ENCODE measurements at regions not wholly inside any gene's neighbourhood (a gene's known extent, or its start where the extent isn't known, plus 50 kb on each side); places are given as distances from the start of the nearest gene placed in this dataset.

DNA sequence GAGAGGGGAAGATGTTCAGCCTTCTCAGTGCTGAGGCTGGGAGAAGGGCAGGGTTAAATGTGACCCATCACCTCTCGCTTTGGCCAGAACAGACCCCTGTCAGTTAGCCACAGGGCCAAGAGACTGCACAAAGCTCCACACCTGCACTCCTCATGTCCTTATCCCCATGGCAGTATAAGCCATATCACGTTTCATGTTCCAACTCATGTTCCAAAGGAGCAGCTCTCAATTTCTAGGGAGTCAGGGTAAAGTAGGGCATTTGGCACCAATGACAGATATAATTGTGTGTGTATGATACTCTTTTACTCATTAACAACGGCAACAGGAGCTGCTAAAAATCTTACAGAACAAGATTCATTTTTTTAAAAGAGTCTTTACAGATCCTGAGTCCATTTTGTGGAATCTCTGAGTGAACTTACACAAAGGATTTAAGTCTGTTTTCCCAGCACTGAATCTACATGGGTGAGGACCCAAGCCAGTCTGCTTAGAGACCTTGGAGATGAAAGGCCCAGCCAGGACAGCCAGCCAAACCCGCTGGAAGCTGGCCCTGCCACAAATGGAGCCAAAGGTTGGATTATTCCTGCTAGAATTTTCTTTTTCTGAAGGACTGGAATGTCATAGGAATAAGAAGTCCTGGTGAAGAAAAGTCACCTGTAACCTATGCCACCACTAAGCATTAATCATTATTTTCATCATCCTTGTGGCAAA is 129.1 kb upstream of the SMAD1 start:
- no peak for DNase-seq (ENCODE audit: low read depth, low spot score)
- in situ Hi-C loops (cut with HindIII; ENCODE audit: low pct_unique_long_range_greater_than_20kb, low sequenced_read_pairs) = no loop called here

DNA sequence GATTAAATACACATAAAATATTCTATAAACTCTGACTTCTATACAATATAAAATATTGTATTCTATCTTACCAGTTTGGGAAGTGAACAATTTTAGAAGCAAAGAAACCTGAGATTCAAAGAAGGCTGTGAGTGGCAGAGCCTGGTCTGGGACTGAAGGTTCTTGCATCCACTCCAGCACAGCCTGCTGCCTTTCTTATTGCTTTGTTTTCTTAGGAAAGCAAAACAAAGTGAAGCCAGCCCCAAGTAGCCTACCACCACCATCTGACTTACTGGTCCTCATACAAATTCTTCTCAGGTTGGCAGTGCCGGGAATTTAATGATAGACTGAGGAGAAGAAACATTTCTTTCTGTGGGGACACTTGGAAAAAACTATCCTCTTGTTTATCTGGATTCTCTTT is 129.7 kb upstream of the SMAD1 start:
- no peak for DNase-seq (ENCODE audit: low read depth, low spot score)
- in situ Hi-C loops (cut with HindIII; ENCODE audit: low pct_unique_long_range_greater_than_20kb, low sequenced_read_pairs) = no loop called here

DNA sequence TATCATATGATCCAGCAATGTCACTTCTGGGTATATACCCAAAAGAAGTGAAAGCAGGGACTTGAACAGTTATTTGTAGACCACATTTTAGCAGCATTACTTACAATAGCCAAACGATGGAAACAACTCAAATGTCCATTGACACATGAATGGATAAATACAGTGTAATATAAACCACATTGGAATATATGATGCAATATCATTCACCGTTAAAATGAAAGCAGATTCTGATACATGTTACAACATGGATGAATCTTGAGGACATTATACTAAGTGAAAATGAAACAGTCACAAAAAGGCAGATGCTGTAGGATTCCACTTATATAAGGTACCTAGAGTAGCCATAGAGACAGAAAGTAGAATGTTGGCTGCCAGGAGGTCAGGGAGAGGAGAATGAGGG is 130.5 kb upstream of the SMAD1 start:
- DNase-seq (ENCODE audit: low read depth, low spot score) = no peak
- in situ Hi-C loops (cut with HindIII; ENCODE audit: low pct_unique_long_range_greater_than_20kb, low sequenced_read_pairs) = no loop called here

DNA sequence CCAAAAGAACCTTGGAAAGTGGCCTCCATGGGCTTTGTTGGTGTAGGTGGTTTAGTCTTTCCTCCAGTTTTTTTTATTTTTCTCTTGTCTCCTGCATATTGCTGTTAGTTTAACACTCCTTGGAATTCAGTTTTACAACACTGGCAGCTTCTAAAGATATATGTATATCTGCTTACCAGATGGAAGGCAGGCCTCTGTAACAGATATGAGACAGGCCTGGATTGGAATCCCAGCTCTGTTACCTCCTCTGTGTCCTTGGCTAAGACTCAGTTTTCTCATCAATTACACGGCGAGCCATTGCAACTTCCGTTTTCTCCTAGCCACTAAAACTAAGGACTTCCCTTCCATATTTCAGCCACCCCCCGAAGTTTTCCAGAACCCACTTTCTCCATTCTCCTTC is 133.4 kb upstream of the SMAD1 start:
- in situ Hi-C loops (cut with HindIII; ENCODE audit: low pct_unique_long_range_greater_than_20kb, low sequenced_read_pairs) = no loop called here
- no peak for DNase-seq (ENCODE audit: low read depth, low spot score)

DNA sequence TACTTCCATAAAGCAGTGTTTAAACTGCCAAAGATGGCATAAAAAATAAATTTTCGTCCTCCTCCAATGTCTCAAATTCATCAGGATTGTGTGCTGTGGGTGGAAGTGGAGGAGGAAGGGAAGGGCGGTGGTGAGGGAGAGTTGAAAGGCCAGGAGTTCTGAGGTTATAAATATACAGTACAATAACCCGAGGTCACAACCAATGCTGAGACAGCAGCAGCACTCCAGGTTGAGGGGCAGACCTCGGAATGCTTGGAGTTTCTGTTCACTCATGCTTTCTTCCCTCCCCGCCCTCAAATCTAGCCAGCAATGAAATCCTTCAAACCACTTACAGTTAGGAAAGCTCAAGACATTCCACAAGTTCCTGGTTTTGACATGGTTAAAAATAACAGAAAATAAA is 134.0 kb upstream of the SMAD1 start:
- no peak for DNase-seq (ENCODE audit: low read depth, low spot score)
- in situ Hi-C loops (cut with HindIII; ENCODE audit: low pct_unique_long_range_greater_than_20kb, low sequenced_read_pairs) = no loop called here

DNA sequence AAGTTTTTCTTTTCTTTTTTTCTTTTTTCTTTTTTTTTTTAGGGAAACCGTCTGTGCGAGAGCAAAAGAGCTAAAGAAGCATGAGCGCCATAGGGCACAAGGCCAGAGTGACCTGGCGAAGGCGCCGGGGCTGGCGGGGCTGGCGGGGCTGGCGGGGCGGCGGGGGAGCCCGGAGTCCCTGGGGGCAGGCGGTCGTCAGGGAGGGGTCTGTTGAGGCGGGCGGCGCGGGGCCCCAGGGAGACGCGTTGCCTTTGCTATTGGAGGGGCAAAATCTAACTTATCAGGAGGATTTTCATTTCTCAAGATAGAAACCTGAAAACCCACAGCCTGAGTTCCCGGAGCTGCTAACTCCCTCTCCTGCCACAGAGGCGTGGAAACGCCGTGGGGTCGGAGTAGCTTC is 135.6 kb upstream of the SMAD1 start:
- in situ Hi-C loops (cut with HindIII; ENCODE audit: low pct_unique_long_range_greater_than_20kb, low sequenced_read_pairs) = no loop called here
- no peak for DNase-seq (ENCODE audit: low read depth, low spot score)

DNA sequence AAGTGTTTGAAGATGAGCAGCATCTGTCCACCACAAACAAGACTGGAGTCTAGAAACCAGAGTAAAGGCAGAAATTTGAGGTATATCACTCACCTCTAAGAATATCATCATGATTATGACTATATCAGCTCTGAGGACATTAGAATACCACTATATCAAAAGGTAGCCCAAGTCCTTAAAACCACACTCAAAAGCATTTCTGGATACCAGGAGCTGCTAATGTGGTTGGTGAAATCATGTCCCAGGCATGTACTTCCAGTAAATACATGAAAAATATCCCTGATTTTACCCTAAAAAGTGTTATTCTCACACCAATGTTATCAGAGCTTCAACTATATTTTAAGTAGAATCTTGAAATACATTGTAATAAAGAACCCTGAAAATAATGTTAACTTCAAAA is 136.3 kb upstream of the SMAD1 start:
- DNase-seq (ENCODE audit: low read depth, low spot score) = no peak
- in situ Hi-C loops (cut with HindIII; ENCODE audit: low pct_unique_long_range_greater_than_20kb, low sequenced_read_pairs) = no loop called here

DNA sequence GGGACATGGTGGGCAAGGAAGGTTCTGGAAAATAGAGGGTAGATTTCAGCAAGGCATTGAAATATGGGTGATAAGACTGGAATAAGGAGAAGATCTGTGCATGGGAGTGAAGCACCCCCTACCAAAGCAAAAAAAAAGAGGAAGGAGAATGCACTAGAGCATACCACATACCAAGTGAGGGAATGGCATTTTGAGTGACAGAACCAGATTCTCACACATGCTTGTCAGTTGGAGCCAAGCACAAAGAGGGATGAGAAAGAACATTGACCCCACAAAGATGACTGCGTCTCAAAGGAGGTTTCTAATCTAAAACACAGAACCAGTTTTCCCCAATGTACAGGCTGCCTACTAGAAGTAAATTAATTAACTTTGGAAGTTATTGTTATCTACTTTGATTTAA is 140.3 kb upstream of the SMAD1 start:
- in situ Hi-C loops (cut with HindIII; ENCODE audit: low pct_unique_long_range_greater_than_20kb, low sequenced_read_pairs) = no loop called here
- no peak for DNase-seq (ENCODE audit: low read depth, low spot score)

DNA sequence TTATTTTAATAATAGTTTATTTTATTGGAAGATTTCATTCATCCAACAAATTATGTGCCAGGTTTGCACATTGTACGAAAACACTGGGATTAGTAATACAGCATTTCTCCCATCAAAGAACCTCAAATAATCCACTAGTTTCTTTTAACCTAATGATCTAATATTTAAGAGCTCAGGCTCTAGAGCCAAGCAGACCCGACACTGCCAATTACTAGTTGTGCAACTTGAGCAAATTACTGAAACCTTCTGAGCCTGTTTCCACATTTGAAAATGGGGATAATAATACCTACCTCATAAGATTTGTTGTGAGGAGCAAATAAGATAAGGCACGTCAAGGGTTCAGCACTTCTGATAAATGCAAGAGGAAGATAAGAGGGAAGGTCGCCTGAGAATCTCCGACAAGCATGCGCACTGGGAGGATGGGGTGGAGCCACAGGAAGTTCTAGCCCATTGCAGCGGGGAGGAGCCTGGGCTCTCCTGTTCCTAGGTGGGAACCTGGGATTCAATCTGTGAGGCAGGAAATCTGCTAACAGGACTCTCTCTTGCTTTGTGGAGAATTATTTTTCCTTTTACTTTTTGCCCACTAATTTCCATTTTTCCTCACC is 141.5 kb upstream of the SMAD1 start:
- peak; percentile 8 for DNase-seq (ENCODE audit: low read depth, low spot score)
- in situ Hi-C loops (cut with HindIII; ENCODE audit: low pct_unique_long_range_greater_than_20kb, low sequenced_read_pairs) = no loop called here

DNA sequence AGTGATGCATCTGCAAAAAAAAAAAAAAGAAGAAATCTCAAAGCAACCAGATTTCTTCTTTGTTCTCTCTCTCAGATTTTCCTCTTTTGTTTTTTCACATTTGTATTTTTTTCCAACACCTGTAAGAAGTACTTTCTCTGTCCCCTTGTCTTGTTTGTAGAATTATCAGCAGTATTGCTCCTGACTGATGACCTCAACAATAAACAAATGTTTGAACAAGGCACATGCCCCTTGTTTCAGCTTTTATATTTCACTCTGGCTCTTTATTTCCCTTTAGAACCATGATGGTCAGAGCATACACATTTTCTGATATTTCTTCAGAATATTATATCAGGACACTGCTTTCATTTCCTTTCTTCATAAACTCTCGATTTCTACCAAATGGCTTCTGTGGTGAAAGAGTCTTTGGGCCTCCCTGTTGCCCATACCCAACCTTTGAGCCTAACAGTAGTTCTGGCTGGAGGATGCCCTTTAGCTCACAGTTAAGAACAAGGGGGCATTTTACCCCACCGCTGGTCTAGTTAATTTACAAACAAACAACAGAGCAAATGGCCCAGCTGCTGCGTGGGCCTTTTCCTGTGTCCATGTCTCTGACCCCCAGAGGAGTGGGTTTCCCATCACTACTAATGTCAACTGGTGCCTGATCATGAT is 142.5 kb upstream of the SMAD1 start:
- in situ Hi-C loops (cut with HindIII; ENCODE audit: low pct_unique_long_range_greater_than_20kb, low sequenced_read_pairs) = no loop called here
- DNase-seq (ENCODE audit: low read depth, low spot score) = no peak

DNA sequence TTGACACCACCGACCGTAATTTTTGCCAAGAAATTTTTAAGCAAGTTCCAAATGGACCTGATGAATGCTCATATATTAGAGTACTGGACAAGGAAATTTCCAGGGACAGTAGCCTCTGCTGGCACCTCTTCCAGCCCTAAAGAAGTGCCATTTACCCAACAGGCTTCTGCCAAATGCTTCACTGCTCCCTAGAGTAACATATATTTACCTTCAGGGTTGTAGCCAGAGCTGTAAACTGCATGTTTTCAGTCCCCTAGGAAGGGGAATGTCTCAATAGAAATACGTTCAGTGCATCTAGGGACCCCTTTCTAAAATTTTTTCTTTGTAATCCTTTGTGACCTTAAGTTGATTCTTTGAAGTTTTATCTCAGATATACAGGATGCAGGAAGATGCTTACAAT is 143.1 kb upstream of the SMAD1 start:
- no peak for DNase-seq (ENCODE audit: low read depth, low spot score)
- in situ Hi-C loops (cut with HindIII; ENCODE audit: low pct_unique_long_range_greater_than_20kb, low sequenced_read_pairs) = no loop called here

DNA sequence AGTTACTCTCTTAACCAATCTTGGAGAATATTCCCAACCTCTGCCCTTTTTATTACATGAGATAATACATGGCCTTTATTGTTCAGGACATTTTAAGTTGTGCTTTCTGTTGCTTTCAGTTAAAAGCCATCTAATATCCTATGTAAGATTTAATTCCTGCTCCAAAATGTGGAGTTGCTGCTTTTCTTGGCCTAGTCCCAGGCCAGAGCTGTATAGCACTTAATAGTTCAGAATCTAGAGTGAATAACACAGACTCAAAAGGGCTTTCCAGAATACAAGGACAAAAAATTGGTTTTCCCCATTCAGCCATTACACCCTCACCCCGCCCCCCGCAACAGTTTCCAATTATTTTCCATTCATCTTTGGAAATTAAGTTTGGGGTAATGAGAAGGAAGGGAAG is 144.3 kb upstream of the SMAD1 start:
- in situ Hi-C loops (cut with HindIII; ENCODE audit: low pct_unique_long_range_greater_than_20kb, low sequenced_read_pairs) = no loop called here
- DNase-seq (ENCODE audit: low read depth, low spot score) = no peak

DNA sequence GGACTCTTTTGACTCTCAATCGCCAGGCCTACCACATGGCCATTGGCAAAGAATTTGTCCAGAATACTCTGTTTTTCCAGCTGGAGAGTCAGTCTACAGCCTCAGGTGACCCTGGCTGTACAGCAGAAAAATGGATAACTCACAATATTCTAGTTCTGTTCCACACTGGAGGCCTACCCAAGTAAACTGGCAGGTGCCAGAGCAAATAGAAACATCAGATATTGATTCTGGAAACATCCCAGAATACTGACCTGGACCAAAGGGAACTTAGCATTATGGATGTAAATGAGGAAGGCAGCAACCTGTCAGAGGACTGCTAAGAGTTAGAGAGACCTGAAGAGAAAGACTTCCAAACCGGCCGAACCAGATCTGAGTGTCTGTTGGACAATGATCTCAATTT is 147.9 kb upstream of the SMAD1 start:
- no peak for DNase-seq (ENCODE audit: low read depth, low spot score)
- in situ Hi-C loops (cut with HindIII; ENCODE audit: low pct_unique_long_range_greater_than_20kb, low sequenced_read_pairs) = no loop called here

DNA sequence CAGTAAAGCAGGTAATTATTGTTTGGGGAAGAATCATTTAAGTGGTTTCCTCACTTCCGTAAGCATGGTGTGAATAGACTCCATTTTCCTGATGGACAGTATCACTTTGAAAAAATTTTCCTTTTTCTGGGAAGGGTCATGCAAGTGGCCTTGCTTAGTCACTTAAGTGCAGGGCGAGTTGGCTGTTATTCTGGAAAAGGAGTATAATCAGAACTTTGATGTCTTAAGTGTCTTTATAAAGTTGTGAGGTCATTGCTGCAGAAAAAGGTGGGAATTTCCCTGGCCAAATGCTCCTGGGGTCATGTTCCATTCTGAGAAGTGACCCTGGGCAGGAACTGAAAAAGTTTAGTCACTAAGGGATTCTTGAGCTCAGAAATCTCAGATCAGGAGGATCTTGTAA is 146.1 kb upstream of the OTUD4 start:
- no peak for DNase-seq (ENCODE audit: low read depth, low spot score)
- in situ Hi-C loops (cut with HindIII; ENCODE audit: low pct_unique_long_range_greater_than_20kb, low sequenced_read_pairs) = no loop called here

DNA sequence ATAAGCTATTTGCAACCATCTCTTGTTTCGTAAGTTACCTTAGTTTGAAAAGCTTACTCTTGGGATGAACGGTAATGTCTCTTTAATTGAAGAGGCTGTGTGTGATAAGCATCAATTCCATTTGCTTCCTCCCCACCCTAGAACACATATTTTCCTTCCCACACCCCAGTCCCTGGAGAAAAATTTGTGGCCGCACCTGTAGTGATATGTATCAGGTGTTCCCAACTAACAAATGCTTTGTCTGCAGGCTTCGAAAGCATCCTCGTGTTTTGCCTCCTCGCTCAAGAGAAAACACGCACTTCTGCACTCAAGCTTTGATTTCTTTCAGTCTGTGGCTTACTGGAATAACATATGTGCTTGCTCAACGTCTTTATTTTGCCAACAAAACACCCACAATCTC is 143.8 kb upstream of the OTUD4 start:
- in situ Hi-C loops (cut with HindIII; ENCODE audit: low pct_unique_long_range_greater_than_20kb, low sequenced_read_pairs) = no loop called here
- no peak for DNase-seq (ENCODE audit: low read depth, low spot score)

DNA sequence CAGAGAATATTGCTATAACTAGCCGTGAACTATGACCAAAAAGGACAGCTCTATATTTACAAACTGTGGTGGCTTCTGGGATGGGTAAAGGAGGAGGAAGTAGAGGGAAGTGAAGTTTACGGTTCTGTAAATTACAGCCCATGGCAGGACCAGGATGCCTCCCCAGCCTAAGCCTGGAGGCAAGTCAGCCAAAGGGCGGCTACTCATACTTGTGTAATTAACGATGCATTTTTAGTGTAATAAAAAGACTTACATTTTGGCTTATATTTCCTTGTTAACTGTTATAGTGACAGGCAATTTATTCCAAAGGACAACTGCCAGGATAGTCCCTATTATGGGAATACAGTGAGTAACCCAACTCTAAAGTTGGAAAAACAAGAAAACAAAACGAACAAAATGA is 139.9 kb upstream of the OTUD4 start:
- DNase-seq (ENCODE audit: low read depth, low spot score) = no peak
- in situ Hi-C loops (cut with HindIII; ENCODE audit: low pct_unique_long_range_greater_than_20kb, low sequenced_read_pairs) = no loop called here

DNA sequence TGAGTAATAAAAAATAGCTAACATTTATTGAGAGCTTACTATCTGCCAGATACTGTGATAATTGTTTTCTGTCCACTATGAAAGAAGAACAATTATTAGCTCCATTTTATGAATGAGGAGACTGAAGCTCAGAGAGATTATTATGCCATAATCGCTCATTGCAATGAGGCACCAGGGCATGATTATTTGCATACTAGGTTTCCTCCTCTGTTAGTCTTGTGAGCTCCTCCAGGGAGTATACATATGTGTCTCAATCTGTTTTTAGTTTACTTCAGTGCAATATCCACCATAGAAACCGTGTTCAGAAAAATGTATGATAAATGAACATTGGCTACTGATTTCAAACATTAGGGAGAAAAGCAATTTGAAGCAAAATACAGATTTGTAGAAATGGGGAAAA is 139.4 kb upstream of the OTUD4 start:
- in situ Hi-C loops (cut with HindIII; ENCODE audit: low pct_unique_long_range_greater_than_20kb, low sequenced_read_pairs) = no loop called here
- DNase-seq (ENCODE audit: low read depth, low spot score) = no peak

DNA sequence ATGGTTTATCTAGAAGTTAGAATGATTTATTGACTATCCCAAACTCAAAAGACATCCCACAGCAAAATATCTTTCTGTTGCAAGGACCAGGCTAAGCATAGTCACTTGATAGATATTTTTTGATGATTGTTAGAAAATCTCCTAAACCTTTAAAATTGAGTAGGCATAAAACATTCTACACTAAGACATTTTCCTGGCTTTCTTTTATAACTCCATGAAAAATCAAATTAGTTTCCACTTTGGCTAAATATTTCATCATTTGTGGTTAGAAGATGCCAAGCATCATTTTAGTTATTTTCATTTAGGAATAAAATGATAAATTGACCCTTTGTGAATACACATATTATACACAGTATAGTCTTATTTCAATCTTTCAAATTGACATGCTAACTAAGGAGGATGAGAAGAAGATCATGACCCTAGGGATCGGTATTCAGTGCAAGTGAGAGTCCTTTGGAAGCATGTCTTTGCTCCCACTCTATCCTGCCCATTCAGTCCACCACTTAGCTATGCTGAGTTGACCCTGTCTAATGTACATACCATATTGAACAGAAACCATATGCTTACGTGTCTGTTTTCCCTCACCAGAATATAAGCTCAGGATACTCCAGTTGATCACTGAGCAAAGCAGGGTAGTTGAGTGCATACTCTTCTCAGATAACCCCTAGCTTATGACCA is 136.6 kb upstream of the OTUD4 start:
- no peak for DNase-seq (ENCODE audit: low read depth, low spot score)
- in situ Hi-C loops (cut with HindIII; ENCODE audit: low pct_unique_long_range_greater_than_20kb, low sequenced_read_pairs) = no loop called here

DNA sequence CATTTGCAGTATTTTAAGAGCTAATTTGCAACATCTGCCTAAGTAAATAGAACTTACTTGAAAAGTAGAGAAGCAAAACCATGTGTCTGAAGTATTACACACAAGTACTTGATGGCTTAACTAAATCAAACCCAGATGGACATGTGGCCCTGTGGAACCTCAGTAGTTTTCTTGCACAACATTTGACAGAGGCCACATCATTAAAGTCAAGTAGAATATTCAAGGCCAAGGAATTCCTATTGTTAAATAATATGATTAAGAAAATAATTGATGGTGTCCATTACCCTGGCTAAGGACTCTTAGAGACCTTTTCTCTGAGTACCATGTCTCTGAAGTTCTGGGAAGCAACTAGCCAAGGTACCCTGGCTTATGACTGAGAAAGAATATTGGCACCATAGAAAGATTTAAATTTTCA is 135.4 kb upstream of the OTUD4 start:
- no peak for DNase-seq (ENCODE audit: low read depth, low spot score)
- in situ Hi-C loops (cut with HindIII; ENCODE audit: low pct_unique_long_range_greater_than_20kb, low sequenced_read_pairs) = no loop called here

Data from SK-MEL-5 (cell line).